Keratinocyte (primary cell): ENCODE measurements at regions not wholly inside any gene's neighbourhood (a gene's known extent, or its start where the extent isn't known, plus 50 kb on each side); places are given as distances from the start of the nearest gene placed in this dataset.

ENCODE experiments used
- DNase-seq: peaks from one replicate; pipeline ENCODE4 v3.0.0-alpha.2; 2011; ENCODE audit warnings: low read depth, missing footprints, low spot score
- FAIRE-seq: peaks from 2 replicates; lab custom pipeline; 2011; peaks lifted over from hg19 to GRCh38; lab: Jason Lieb, UNC
- H2AFZ ChIP-seq: 2 replicates; pipeline ENCODE4 v1.6.0; 2012; ENCODE audit warnings: low read length, control low read depth, inconsistent platforms; ENCODE audit not compliant: control insufficient read depth
- H3K27ac ChIP-seq: 2 replicates; pipeline ENCODE4 v1.5.1; 2011; ENCODE audit warnings: low read length; ENCODE audit not compliant: control insufficient read depth, insufficient read depth
- H3K27me3 ChIP-seq: 3 replicates; pipeline ENCODE4 v1.6.0; 2011; ENCODE audit warnings: low read length; ENCODE audit not compliant: control insufficient read depth, insufficient read depth; ENCODE audit errors: extremely low read depth
- H3K36me3 ChIP-seq, 2 experiments: 2 replicates in 1 of 2; 3 replicates in 1 of 2; pipeline ENCODE4 v1.5.1; 2011; ENCODE audit warnings: low read length in 2 of 2, mild to moderate bottlenecking in 1 of 2; ENCODE audit not compliant: control insufficient read depth in 2 of 2, insufficient read depth in 2 of 2; ENCODE audit errors: extremely low read depth in 1 of 2
- H3K4me1 ChIP-seq: 3 replicates; pipeline ENCODE4 v1.5.1; 2011; ENCODE audit warnings: low read length; ENCODE audit not compliant: control insufficient read depth, insufficient read depth; ENCODE audit errors: extremely low read depth
- H3K4me2 ChIP-seq: 3 replicates; pipeline ENCODE4 v1.6.0; 2011; ENCODE audit warnings: low read depth, low read length; ENCODE audit not compliant: control insufficient read depth, insufficient read depth; ENCODE audit errors: extremely low read depth
- H3K4me3 ChIP-seq, 3 experiments: fragments of 200-600 bp in 1 of 3; sonication (generic) in 1 of 3; 2 replicates in 2 of 3; 3 replicates in 1 of 3; pipeline ENCODE4 v1.5.1; 2011 to 2016; ENCODE audit warnings: low read length in 3 of 3, mild to moderate bottlenecking in 3 of 3, control low read depth in 2 of 3, inconsistent platforms in 1 of 3, low read depth in 1 of 3, mixed read lengths in 1 of 3, mixed run types in 1 of 3, moderate library complexity in 1 of 3; ENCODE audit not compliant: control insufficient read depth in 2 of 3, insufficient read depth in 2 of 3; ENCODE audit errors: extremely low read depth in 1 of 3
- H3K79me2 ChIP-seq: 2 replicates; pipeline ENCODE4 v1.6.0; 2012; ENCODE audit warnings: low read length; ENCODE audit not compliant: control insufficient read depth, insufficient read depth
- H3K9ac ChIP-seq: 3 replicates; pipeline ENCODE4 v1.6.0; 2011; ENCODE audit warnings: low read length; ENCODE audit not compliant: control insufficient read depth, insufficient read depth; ENCODE audit errors: extremely low read depth
- H3K9me1 ChIP-seq: 3 replicates; pipeline ENCODE4 v1.6.0; 2011; ENCODE audit warnings: low read length; ENCODE audit not compliant: control insufficient read depth, insufficient read depth; ENCODE audit errors: extremely low read depth
- H3K9me3 ChIP-seq: 2 replicates; pipeline ENCODE4 v1.5.1; 2012; ENCODE audit warnings: low read depth, low read length; ENCODE audit not compliant: control insufficient read depth
- H4K20me1 ChIP-seq: 3 replicates; pipeline ENCODE4 v1.6.0; 2011; ENCODE audit warnings: low read length; ENCODE audit not compliant: control insufficient read depth, insufficient read depth; ENCODE audit errors: extremely low read depth
- EZH2 ChIP-seq: IDR thresholded peaks from one replicate; pipeline ENCODE4 v1.6.1; 2012; ENCODE audit warnings: inconsistent platforms, mild to moderate bottlenecking, low read length, moderate library complexity
- dilution Hi-C: fragments of 300-500 bp; cut with MboI; formaldehyde crosslinking; loops from one replicate; pipeline ENCODE4 v1.7.0; 2020; ENCODE audit warnings: low sequenced_read_pairs; ENCODE audit not compliant: extremely low pct_ligation_motif_present
- TF ChIP-seq, protein P1 (sequence below), 3 experiments: IDR thresholded peaks in 1 of 3; conservative IDR thresholded peaks in 1 of 3; optimal IDR thresholded peaks in 1 of 3; 2 replicates in 2 of 3; 3 replicates in 1 of 3; pipeline versions ENCODE3 to v1.5.1; 2011; ENCODE audit warnings: low read length in 3 of 3, mild to moderate bottlenecking in 3 of 3, moderate library complexity in 2 of 3, control low read depth in 1 of 3, inconsistent platforms in 1 of 3; ENCODE audit not compliant: insufficient read depth in 2 of 3; ENCODE audit errors: extremely low read depth in 1 of 3

DNA sequence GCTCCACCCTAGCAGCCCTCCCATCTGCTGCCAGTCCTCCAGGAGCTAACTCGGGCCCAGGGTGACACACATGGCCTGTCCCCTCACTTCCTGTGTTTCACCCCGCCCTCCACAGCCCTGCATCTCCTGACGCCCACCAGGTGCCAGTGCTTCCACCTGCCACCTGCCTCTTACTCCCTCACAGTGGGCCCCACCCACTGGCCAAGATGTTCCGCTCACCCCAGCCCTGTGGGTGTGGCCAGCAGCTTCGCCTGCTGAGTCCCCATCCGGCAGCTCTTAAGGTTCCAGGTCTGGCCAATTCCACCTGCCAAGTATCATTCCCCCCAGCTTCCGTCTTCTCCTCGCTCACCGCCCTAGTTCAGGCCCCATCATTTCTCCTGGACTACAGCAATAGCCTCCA lies 184.1 kb downstream of the MBOAT1 start:
- Histone ChIP-seq H3K9me3 (no peaks in the 10 kb centered on the region), H3K36me3 (no peaks in the 10 kb centered on the region), H4K20me1 (no peaks in the 10 kb centered on the region), H2AFZ (no peak overlapping the region), H3K27ac (no peak overlapping the region), H3K9ac (no peak overlapping the region), H3K9me1 (no peaks in the 10 kb centered on the region), H3K4me2 (no peak overlapping the region), H3K4me1 (no peaks in the 10 kb centered on the region), H3K27me3 (no peaks in the 10 kb centered on the region), H3K79me2 (no peaks in the 10 kb centered on the region), H3K4me3 (no peak overlapping the region)
- FAIRE-seq (no peak), DNase-seq (no peak)
- dilution Hi-C loops: no loop called here
- TF ChIP-seq EZH2: no peak
- TF ChIP-seq, protein P1, sequence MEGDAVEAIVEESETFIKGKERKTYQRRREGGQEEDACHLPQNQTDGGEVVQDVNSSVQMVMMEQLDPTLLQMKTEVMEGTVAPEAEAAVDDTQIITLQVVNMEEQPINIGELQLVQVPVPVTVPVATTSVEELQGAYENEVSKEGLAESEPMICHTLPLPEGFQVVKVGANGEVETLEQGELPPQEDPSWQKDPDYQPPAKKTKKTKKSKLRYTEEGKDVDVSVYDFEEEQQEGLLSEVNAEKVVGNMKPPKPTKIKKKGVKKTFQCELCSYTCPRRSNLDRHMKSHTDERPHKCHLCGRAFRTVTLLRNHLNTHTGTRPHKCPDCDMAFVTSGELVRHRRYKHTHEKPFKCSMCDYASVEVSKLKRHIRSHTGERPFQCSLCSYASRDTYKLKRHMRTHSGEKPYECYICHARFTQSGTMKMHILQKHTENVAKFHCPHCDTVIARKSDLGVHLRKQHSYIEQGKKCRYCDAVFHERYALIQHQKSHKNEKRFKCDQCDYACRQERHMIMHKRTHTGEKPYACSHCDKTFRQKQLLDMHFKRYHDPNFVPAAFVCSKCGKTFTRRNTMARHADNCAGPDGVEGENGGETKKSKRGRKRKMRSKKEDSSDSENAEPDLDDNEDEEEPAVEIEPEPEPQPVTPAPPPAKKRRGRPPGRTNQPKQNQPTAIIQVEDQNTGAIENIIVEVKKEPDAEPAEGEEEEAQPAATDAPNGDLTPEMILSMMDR (optimal IDR thresholded peaks at IDR 0.05 in 1 of 3, IDR thresholded peaks at IDR 0.05 in 1 of 3, conservative IDR thresholded peaks at IDR 0.05 in 1 of 3; ENCODE audit: extremely low read depth in 1 of 3, insufficient read depth in 2 of 3, low read length in 3 of 3): no peak

DNA sequence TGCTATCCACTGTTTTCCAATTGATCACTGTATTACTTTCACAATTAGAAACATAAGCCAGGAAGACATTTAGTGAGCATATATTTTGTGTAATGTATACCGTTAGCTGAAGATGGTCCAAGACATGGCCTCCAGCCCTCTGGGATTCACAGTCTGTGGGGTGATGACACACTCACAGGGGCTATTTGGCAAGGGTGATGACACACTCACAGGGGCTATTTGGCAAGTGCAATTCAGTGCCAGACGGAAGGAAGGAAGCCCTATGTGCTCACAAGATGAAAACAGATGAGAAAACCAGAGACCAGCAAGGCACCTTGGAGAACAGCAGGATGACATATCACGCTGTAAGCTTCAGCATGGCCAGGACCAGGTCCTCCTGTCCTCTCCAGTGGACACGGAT lies 183.7 kb downstream of the MBOAT1 start:
- H3K9me1 ChIP-seq: no peaks in the 10 kb centered on the region
- H3K4me3 ChIP-seq: no peak overlapping the region
- dilution Hi-C loops: no loop called here
- DNase-seq (no peak), FAIRE-seq (no peak)
- no peaks in the 10 kb centered on the region for H4K20me1 ChIP-seq
- no peak overlapping the region for H3K9ac ChIP-seq
- H3K4me1 ChIP-seq: no peaks in the 10 kb centered on the region
- H3K27me3 ChIP-seq: no peaks in the 10 kb centered on the region
- no peaks in the 10 kb centered on the region for H3K36me3 ChIP-seq
- no peaks in the 10 kb centered on the region for H3K79me2 ChIP-seq
- no peak overlapping the region for H2AFZ ChIP-seq
- no peak for TF ChIP-seq EZH2
- TF ChIP-seq, protein P1 (optimal IDR thresholded peaks at IDR 0.05 in 1 of 3, IDR thresholded peaks at IDR 0.05 in 1 of 3, conservative IDR thresholded peaks at IDR 0.05 in 1 of 3; ENCODE audit: extremely low read depth in 1 of 3, insufficient read depth in 2 of 3, low read length in 3 of 3): no peak
- no peaks in the 10 kb centered on the region for H3K9me3 ChIP-seq
- no peak overlapping the region for H3K27ac ChIP-seq
- no peak overlapping the region for H3K4me2 ChIP-seq
